NCI-H446 (cell line): ENCODE measurements at regions not wholly inside any gene's neighbourhood (a gene's known extent, or its start where the extent isn't known, plus 50 kb on each side); places are given as distances from the start of the nearest gene placed in this dataset.
"Not testable (repeated sequence)": the region's sequence is repeated elsewhere in the genome, so short reads cannot be mapped to it uniquely, and the experiment has no call there.

Experiments used
- DNase-seq, 2 experiments: peaks; one replicate each; lab custom pipeline; 2025; lab: John Stamatoyannopoulos, UW

DNA sequence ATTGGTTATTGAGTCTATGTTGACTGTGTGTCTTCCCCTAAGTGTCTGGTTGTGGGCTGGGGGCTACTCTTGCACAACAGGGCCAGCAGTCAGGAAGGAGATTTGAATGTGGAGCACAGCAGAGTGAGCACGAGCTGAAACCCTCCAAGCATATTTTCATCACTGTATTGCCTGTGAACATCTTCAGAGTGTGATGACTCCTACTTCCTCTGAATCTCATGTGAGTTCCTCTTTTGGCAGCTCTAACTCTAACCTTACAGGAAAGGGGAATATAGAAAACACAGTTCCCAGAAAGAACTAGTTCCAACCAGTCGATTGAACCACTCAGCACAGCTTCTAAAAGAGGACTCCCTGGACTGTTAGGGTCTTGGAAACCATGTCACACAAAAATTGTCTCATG lies 211.6 kb downstream of the RAP2B start:
- no peak for DNase-seq

DNA sequence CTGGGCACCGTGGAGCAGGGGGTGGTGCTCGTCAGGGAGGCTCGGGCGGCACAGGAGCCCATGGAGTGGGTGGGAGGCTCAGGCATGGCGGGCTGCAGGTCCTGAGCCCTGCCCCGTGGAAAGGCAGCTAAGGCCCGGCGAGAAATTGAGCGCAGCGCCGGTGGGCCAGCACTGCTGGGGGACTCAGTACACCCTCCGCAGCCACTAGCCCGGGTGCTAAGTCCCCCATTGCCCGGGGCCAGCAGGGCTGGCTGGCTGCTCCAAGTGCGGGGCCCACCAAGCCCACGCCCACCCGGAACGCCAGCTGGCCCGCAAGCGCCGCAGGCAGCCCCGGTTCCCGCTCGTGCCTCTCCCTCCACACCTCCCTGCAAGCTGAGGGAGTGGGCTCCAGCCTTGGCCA lies 216.3 kb downstream of the RAP2B start:
- DNase-seq: not testable (repeated sequence)

DNA sequence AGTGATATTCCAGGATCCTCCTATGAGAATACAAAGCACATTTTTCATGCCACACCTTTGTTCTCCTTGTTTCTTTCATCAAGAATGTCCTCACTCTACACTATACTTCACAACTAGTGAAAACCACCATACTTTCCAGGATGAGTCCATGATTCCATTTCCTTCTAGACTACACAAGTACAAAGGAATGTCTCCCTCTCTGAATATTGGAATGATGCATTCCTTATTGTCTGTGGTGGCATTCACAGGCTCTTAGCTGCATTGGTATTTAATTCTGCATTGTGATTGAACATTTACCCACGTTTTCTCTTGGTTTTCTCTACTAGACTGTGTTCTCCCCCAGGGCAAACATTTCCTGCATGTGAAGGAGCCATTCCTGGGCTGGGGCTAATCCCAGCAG lies 217.5 kb downstream of the RAP2B start:
- no peak for DNase-seq

DNA sequence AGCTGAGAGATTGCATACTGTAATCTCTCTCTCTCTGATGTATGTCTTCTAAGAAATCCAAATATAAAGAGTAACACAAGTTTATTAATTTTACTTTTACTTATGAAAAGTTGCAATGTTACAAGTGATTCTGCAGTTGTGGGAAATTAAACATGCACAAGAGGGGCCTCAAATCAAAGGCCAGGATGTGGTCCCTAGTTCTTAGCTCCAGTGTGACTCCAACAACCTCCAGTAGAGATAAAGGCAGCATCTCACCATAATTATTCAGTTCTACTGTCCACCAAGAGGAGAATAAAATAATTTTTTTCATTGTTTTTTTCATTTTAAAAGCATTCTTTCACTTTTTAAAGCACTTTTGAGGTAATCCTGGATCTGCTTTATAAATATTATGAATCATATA lies 223.3 kb downstream of the RAP2B start:
- no peak for DNase-seq

DNA sequence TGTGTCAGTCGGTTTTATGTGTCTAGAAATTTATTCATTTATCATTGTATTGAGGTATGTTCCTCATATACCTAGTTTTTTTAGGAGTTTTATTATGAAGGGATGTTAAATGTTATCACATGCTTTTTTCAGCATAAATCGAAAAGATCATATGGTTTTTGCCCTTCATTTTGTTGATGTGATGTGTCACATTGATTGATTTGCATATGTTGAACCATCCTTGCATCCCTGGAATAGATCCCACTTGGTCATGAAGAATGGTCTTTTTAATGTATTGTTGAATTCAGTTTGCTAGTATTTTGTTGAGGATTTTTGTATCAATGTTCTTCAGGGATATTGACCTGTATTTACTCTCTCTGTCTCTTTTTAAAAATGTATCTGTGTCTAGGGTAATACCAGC lies 230.3 kb downstream of the RAP2B start:
- no peak for DNase-seq

DNA sequence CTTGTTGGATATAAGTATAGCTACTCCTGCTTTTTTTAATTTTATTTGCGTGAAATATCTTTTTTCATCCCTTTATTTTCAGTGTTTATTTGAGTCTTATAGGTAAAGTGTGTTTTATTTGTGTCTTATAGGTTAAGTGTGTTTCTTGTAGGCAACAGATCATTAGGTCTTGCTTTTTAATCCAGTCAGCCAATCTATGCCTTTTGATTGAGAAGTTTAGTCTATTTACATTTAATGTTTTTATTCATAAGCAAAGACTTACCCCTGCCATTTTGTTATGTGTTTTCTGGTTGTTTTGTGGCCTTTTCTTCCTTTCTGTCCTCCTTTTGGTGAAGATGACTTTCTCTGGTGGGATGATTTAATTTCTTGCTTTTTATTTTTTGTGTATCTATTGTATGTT lies 232.0 kb downstream of the RAP2B start:
- no peak for DNase-seq

DNA sequence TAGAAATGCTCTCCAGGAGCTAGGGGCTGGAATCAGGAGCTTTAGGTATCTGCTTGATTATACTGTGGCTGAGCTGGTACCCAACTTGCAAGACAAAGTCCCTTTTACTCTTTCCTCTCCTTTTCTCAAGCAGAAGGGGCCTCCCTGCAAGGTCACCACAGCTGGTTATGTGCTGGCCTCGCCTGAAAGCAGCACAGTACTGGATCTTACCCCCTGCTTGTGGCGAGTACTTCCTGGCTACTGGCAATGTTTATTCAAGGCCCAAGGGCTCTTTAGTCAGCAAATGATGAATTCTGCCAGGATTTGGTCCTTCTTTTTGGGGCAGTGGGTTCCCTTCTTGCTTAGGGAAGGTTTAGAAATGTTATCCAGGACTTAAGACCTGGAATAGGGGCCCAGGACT lies 234.6 kb downstream of the RAP2B start:
- DNase-seq: no peak

DNA sequence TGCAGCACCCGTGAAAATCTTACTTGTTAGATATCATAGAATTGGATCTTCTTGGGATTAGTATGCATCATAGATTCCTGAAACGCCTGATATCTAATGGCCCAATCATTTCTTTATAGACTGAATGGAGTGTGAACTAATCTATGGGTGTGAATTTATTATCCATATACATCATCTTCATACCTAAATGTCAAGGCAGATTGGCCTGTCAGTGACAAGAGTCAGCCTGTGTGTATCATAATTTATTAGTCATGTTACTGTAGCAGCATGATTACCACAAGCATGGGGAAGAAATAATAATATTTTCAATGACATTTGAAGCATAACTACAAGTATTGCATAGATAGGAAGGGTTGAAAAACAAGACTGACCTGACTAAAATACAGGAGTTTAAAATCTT lies 235.8 kb downstream of the RAP2B start:
- no peak for DNase-seq

DNA sequence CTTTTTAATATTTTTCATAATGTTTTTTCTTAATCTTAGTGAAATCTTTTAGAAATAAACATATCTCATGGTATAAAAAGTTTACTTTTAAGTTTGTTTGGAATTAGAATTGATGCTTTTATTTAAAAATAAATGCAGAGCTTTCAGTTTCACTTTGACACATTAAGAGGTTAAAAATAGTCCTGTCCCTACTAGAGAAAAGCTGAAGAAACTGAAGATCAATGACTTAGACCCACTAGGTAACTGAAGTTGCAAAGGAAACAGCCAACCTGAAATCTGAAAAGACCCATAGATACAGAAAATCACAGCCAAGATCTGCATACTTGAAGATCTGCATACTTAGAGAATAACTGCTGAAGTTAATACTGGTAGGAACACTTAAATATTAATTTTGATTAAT lies 237.6 kb downstream of the RAP2B start:
- DNase-seq: no peak

DNA sequence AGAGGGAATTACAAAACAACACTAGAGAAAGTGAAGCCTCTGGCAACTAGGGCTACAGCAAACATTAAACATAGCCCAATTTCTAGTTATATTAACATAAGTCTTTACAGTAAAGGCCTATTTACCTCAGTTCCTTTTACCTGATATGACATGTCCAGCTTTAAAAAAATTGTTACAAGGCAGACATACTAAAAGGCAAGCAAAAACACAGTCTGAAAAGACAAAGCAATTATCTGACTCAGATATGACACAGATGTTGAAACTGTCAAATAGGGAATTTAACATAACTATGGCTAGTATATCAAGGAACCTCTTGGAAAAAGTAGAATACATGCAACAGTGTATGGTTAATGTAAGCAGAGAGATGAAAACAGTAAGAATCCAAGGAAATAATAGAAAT lies 238.6 kb downstream of the RAP2B start:
- DNase-seq: no peak

DNA sequence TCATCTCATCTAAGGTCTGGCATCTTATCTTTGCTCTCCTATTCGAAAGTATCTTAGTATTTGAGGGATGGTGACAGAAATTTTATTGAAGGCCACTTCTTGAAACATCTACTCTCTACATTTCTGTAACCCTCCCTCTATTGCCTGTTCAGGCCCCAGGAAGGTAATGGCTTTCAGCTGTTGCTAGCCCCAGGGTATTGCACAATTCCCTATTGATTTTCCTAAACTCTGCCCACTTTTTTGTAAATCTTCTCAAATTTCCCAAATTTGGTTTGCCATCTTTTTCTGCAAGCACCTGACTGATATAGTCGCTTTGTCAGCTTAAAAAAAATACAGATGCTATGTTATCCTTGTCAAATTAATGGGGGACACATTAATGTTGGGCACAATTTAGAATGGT lies 242.1 kb downstream of the RAP2B start:
- no peak for DNase-seq

DNA sequence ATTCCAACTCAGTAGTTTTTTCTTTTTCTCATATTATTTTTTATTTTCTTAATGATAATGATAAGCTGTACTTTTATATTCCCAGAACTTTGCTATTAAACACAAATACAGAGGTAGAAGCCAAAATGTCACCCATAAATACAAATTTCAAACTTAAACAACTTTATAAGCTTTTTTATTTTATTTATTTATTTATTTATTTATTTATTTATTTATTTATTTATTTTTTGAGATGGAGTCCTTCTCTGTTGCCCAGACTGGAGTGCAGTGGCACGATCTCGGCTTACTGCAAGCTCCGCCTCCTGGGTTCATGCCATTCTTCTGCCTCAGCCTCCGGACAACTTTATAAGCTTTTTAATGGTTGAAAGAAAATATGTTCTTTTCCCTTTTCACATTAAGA lies 243.3 kb downstream of the RAP2B start:
- not testable (repeated sequence) for DNase-seq

DNA sequence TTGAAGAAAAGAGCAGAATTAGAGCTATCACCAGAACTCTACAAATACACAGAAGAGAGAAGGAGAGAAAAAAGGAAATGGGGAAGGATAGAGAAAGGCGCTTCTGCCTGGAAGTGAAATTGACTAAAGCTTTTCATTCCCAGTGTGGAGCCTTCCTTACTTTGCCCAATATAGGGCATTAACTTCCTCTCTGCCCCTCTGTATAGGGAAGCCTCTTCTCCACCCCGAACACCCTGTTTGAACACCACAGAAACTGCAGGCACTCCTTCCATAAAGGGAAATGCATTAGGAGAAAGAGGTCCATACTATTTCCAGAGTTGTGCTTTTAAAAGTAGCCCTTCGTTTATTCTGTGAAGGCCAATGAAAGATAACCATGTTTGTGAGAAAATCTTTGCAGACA lies 248.5 kb downstream of the RAP2B start:
- no peak for DNase-seq

DNA sequence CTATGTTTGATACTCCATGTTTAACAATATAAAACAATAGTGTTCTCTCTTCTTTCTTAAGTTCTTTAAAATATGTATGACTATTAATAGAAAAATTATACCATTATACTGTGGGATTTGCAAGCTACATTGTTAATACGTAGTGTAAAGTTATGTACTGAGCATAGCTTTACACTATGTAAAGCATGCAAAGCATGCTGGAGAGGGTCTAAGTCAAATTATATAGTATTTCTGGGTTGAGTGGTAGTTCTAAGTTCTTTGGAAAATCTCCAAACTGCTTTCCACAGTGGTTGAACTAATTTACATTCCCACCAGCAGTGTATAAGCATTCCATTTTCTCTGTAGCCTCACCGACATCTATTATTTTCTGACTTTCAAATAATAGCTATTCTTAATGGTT lies 253.0 kb downstream of the RAP2B start:
- no peak for DNase-seq

DNA sequence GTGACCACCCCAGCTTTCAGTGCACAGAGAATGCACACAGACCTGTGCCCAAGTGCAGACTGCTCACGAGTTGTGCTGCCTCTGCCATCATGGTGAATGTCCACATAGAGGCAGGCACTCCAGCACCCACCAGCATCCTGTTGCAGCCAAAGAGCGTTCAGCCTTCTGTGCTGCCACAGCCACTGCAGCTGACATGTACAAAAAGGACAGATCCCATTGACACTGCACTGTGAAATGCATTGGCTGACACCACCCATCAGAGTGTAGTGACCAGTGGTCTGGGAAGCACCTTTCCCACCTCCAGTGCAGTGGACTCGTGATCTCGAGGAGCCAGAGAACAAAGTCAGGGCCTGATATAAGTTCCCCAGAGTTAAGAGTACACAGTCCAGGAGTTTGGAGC lies 260.3 kb downstream of the RAP2B start:
- DNase-seq: no peak

DNA sequence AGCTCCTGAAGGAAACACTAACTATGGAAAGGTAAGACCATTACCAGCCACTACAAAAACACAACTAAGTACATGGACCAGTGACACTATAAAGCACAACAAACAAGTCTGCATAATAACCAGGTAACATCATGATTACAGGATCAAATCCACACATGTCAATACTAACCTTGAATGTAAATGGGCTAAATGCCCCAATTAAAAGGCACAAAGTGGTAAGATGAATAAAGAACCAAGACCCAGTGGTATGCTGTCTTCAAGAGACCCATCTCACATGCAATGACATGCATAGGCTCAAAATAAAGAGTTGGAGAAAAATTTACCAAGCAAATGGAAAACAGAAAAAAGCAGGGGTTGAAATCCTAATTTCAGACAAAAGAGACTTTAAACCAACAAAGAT lies 261.8 kb downstream of the RAP2B start:
- DNase-seq: not testable (repeated sequence)

DNA sequence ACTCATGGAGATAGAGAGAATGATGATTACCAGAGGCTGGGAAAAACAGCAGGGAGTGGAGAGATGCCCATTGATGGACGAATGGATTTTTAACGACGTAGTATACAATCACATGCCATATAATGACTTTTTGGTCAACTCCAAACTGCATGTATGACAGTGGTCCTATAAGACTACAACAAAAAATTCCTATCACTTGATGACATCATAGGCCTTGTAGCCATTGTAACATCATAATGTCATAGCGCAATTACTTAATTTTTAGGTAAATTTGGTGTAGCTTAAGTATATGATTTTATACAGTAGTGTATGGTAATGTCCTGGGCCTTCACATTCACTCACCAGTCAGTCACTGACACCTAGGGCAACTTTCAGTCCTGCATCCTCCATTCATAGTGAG lies 264.3 kb downstream of the RAP2B start:
- DNase-seq: no peak

DNA sequence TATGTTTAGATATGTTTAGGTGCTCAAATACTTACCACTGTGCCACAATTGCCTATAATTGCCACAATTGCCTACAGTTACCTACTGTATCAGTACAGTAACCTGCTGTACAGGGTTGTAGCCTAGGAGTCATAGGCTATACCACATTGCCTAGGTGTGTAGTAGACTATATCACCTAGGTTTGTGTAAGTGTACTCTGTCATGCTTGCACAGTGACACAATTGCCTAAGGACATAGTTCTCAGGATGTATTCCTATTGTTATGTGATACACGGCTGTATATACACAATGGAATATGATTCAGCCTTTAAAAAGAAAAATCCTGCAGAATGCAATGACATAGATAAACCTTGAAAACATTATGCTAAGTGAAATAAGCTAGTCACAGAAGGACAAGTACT lies 264.8 kb downstream of the RAP2B start:
- DNase-seq: no peak

DNA sequence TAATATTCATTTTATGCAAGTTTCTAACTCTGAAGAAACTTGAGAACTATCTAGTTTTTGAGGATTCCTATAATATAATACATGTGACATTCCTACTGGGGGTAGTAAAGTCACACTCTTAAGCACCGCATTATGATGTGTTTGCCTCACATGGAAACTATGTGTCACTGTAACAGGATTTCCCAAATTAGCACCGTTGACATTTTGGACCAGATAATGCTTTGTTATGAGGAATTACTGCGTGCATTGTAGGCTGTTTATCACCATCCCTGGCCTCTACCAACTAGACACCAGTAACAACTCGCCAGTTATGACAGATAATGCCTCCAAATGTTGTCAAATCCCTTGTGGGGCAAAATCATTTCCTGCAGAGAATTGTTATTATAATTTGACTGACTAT lies 267.8 kb downstream of the RAP2B start:
- DNase-seq: no peak

DNA sequence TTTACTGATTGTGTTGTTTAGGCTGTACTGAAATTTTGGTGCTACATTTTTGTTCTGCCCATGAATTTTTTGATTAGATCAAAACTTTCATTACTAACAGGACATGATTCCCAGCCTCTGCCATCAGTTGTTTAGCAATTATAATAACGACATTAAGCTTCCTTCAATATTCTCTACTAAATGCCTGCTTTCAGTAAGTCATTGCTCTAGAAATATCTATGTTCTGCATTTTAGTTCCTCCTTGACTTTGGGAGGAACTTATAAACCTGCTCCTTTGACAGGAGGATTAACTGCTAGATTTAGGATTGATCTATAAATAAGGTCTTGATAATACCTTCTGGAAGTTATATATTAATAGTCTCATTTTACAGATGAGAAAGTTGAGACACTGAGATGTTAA lies 269.1 kb downstream of the RAP2B start:
- DNase-seq: no peak

DNA sequence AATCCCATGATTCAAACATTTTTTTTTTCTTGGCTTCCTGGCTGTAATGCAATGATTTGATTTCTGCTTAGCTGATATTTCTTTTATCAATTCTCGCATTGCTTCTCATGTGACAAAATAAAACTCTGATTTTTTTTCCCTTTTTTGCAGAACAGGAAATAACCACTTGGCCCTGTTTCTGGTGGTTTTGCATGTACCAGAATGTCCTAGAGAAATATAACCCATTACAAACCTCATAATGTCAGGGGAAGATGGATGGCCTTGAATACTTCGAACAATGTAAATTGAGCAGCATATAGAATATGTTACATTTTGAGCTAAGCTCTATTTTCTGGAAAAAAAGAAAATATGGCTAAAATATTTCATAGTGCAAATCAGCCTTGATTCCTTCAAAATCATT lies 275.6 kb downstream of the RAP2B start:
- DNase-seq: no peak

DNA sequence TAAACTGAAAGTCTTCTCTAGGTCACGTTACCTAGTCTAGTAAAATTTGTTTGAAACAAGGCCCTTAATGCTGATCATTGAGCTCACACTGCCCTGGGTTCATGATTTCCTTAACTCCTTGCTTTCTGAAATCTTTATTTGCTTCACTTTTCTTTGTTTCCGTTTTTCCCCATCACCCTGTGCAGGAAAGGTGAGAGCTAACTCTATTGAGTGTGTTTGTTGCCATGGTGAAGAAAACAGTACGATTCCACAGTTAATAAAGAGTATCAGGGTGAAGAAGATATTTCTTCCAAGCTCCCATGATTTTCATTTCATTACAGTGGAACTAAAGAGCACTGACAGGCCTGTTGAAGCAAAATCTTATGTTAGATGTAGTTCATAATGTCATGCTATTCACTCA lies 276.2 kb downstream of the RAP2B start:
- no peak for DNase-seq

DNA sequence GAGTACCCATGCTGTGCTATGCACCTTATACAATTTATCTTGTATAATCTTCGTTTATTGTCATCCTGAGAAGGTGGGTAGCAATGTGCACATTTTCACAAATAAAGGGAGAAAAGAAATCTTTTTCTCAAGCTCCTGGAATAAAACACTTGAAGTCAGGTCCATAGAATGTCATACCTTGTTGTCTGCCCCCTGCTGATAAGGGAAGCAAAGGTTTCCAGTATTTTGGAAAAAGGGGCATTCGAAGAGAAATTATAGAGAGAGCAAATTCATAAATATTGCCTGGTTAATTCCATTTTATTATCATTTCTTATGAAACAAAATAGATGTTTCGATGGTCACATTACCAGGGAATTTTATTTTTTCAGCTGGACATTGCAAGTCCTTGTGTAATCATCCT lies 277.8 kb downstream of the RAP2B start:
- DNase-seq: no peak

DNA sequence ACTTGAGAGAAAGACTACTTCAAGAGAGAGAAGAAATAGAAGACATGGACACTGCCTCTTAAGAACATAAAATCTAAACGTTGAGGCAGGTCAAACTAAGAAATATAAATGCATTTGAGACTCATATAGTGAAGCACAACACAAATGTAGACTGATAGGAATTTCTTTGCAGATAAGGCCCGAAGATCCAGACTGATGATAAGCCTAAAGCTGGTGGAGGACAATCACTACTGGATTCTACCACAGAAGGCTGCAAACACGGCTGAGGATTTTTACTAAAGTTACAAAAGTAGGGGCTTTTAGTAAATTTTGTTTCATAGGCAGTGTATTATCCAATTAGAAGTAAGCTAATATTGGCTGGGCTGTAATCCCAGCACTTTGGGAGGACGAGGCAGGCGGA lies 278.3 kb downstream of the RAP2B start:
- no peak for DNase-seq

DNA sequence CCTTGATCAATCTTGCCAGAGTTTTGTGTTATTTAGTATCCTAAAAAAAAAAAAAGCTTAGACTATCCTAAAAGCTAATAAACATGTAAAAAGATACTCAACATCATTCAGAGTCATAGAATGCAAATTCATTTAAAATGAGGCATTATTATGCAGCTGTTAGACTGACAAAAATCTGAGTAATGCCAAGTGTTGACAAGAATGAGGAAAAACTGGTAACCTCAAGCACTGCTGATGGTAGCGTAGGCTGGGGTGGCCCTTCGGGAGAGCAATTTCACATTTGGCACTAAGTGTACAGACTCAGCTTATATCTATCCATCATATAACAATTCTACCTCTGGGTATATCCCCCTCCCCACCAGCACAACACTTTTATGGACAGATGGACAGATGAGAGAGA lies 280.4 kb downstream of the RAP2B start:
- no peak for DNase-seq
